Activated CD8-positive, alpha-beta T cell treated with anti-CD3 and anti-CD28 coated beads for 36 hours (primary cell): ENCODE measurements at regions not wholly inside any gene's neighbourhood (a gene's known extent, or its start where the extent isn't known, plus 50 kb on each side); places are given as distances from the start of the nearest gene placed in this dataset.

ENCODE experiments used
- ATAC-seq: fragments of 200-7000 bp; cut with Tn5 transposase; one replicate; pipeline ENCODE4 v1.10.0; 2021; ENCODE audit warnings: mild to moderate bottlenecking, moderate library complexity
- CTCF ChIA-PET: fragments of 350-600 bp; sonication (Branson Sonifier 250); formaldehyde crosslinking; loops from one replicate; lab custom pipeline; 2021; ENCODE audit warnings: antibody characterized with exemption; lab: Charles Lee
- POLR2A ChIA-PET: fragments of 350-600 bp; sonication (Branson Sonifier 250); formaldehyde crosslinking; loops from one replicate; lab custom pipeline; 2021; ENCODE audit warnings: antibody characterized with exemption; lab: Charles Lee
- DNase-seq: peaks from one replicate; pipeline ENCODE4 v3.0.0-alpha.2; 2020
- H3K27ac Mint-ChIP-seq: one replicate; pipeline ENCODE4 v1.8.0; 2021; ENCODE audit warnings: mild to moderate bottlenecking, mixed read lengths
- H3K27me3 Mint-ChIP-seq: one replicate; pipeline ENCODE4 v1.8.0; 2021; ENCODE audit warnings: mixed read lengths
- H3K36me3 Mint-ChIP-seq: one replicate; pipeline ENCODE4 v1.8.0; 2021; ENCODE audit warnings: low read depth, mixed read lengths
- H3K4me1 Mint-ChIP-seq: one replicate; pipeline ENCODE4 v1.8.0; 2021; ENCODE audit warnings: low read depth, mixed read lengths
- H3K4me3 Mint-ChIP-seq: one replicate; pipeline ENCODE4 v1.8.0; 2021; ENCODE audit warnings: mild to moderate bottlenecking, moderate library complexity, mixed read lengths
- H3K9me3 Mint-ChIP-seq: one replicate; pipeline ENCODE4 v1.8.0; 2021; ENCODE audit warnings: mixed read lengths
- CTCF ChIP-seq: fragments of 200-600 bp; IDR thresholded peaks from one replicate; pipeline ENCODE4 v1.8.0; 2022; ENCODE audit warnings: antibody characterized with exemption, mild to moderate bottlenecking
- intact Hi-C: fragments of 100-400 bp; cut with micrococcal nuclease; formaldehyde crosslinking; loops from one replicate; pipeline ENCODE4 v1.10.0; 2022

- Mint-ChIP-seq H3K27me3 (peaks cover 6% of the 10 kb centered on the region), H3K4me3 (no peak overlapping the region), H3K4me1 (no peaks in the 10 kb centered on the region), H3K9me3 (peaks cover 3% of the 10 kb centered on the region), H3K27ac (no peak overlapping the region), H3K36me3 (no peaks in the 10 kb centered on the region)
- ChIA-PET POLR2A (no interaction called here), CTCF (no interaction called here)
- ATAC-seq: no peak
- TF ChIP-seq CTCF: no peak
- intact Hi-C loops: no loop called here
- DNase-seq: no peak
Measured at GRCh38 chrX:1910207-1910470, 295.3 kb downstream of the ASMT start.

GRCh38 chrX:1911401-1912128, 296.7 kb downstream of the ASMT start:
- no peak for TF ChIP-seq CTCF
- Mint-ChIP-seq H3K4me3 (no peak overlapping the region), H3K4me1 (no peaks in the 10 kb centered on the region), H3K27me3 (peaks cover 6% of the 10 kb centered on the region), H3K9me3 (peaks cover 3% of the 10 kb centered on the region), H3K36me3 (no peaks in the 10 kb centered on the region), H3K27ac (no peak overlapping the region)
- intact Hi-C loops: no loop called here
- CTCF ChIA-PET: no interaction called here
- ATAC-seq: no peak
- POLR2A ChIA-PET: no interaction called here
- DNase-seq: no peak

GRCh38 chrX:1912193-1912592, 297.3 kb downstream of the ASMT start:
- Mint-ChIP-seq H3K36me3 (no peaks in the 10 kb centered on the region), H3K27ac (no peak overlapping the region), H3K9me3 (peaks cover 2% of the 10 kb centered on the region), H3K4me3 (no peak overlapping the region), H3K4me1 (no peaks in the 10 kb centered on the region), H3K27me3 (peaks cover 5% of the 10 kb centered on the region)
- intact Hi-C loops: no loop called here
- TF ChIP-seq CTCF: no peak
- ATAC-seq (no peak), DNase-seq (no peak)
- ChIA-PET CTCF (no interaction called here), POLR2A (no interaction called here)

- H3K27ac Mint-ChIP-seq: no peak overlapping the region
- ATAC-seq (no peak), DNase-seq (no peak)
- ChIA-PET CTCF (no interaction called here), POLR2A (no interaction called here)
- no peaks in the 10 kb centered on the region for H3K4me1 Mint-ChIP-seq
- H3K9me3 Mint-ChIP-seq: no peaks in the 10 kb centered on the region
- TF ChIP-seq CTCF: no peak
- intact Hi-C loops: no loop called here
- peaks cover 4% of the 10 kb centered on the region for H3K27me3 Mint-ChIP-seq
- no peak overlapping the region for H3K4me3 Mint-ChIP-seq
- H3K36me3 Mint-ChIP-seq: no peaks in the 10 kb centered on the region
Measured at GRCh38 chrX:1914606-1915365, 299.9 kb downstream of the ASMT start.

- H3K4me1 Mint-ChIP-seq: no peaks in the 10 kb centered on the region
- no peak overlapping the region for H3K27ac Mint-ChIP-seq
- ChIA-PET CTCF (no interaction called here), POLR2A (no interaction called here)
- no peaks in the 10 kb centered on the region for H3K27me3 Mint-ChIP-seq
- no peak for TF ChIP-seq CTCF
- no peak overlapping the region for H3K4me3 Mint-ChIP-seq
- DNase-seq (no peak), ATAC-seq (no peak)
- intact Hi-C loops: no loop called here
- H3K9me3 Mint-ChIP-seq: no peaks in the 10 kb centered on the region
- H3K36me3 Mint-ChIP-seq: no peaks in the 10 kb centered on the region
Measured at GRCh38 chrX:1918780-1919179, 303.9 kb downstream of the ASMT start.
